ENCODE measurements at regions not wholly inside any gene's neighbourhood (a gene's known extent, or its start where the extent isn't known, plus 50 kb on each side); places are given as distances from the start of the nearest gene placed in this dataset.
A peak's percentile ranks its signal among the peaks of the same experiment; 100 is the strongest.
"Not testable (repeated sequence)": the region's sequence is repeated elsewhere in the genome, so short reads cannot be mapped to it uniquely, and the experiment has no call there.

DNA sequence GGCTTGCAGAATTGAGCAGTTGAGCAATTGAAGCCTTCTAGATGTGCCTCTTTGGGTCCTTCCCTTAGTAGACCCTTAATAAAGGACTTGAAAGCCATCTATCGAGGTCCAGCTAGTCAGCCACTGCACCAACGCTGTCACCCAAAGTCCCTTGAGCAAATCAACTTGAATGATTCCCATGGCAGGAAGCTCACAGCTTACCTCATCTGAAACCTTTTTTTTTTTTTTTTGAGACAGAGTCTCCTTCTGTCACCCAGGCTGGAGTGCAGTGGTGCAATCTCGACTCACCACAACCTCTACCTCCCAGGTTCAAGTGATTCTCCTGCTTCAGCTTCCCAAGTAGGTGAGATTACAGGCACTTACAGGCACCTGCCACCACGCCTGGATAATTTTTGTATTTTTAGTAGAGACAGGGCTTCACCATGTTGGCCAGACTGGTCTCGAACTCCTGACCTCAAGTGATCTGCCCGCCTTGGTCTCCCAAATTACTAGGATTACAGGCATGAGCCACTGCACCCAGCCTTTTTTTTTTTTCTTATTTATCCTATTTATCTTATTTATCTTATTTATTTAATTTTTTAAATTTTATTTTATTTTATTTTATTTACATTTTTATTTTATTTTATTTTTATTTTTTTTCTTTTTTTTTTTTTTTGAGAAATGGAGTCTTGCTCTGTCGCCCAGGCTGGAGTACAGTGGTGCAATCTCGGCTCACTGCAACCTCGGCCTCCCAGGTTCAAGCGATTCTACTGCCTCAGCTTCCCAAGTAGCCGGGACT lies 143.8 kb downstream of the NUFIP1 start:
- DNase-seq = not testable (repeated sequence)

DNA sequence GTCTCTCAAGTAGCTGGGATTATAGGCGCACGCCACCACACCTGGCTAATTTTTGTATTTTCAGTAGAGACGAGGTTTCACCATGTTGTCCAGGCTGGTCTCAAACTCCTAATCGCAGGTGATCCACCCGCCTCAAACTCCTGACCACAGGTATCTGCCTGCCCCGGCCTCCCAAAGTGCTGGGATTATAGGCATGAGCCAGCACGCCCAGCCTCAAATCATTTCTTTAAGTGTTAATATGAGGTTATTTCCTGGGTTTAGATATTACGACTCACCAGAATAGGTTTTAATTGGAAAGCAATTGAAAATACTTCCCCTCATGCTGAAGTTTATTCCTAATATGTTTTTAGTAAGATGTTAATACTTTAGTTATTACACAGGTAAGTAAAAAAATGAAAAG lies 144.5 kb downstream of the NUFIP1 start:
- DNase-seq = no peak

DNA sequence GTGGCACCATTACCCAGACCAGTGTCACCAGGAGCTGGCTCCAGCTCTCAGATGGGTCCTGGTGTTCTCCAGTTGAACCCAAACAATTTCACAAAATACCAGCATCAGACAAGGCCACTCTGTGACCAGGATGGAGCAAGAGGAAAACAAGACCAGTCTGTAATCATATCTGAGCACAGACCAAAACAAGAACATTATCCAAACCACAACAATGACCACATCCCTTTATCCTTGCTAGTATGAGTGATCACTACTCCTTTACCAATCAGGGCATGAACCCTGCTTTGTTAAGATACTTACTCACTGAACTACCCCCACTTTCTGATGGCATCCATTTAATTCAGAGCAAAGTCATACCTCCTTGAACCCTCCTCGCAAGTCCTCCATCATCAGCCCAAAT lies 145.9 kb downstream of the NUFIP1 start:
- no peak for DNase-seq

DNA sequence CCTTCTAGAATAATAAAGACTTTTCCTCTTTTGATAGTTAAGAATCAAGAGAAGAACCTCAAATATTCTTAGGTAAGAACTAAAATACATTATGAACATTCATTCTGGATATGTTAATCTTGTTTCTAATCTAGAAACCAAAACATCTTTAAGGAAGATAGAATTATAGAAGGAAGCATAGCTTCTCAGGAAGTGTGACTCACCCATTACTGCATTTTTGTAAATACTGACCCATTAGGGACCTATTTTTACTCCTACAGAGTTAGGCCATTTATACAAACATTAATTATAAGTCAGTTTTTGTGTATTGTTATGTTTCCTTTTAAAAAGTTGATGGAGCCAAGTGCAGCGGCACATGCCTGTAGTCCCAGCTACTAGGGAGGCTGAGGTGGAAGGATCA lies 147.1 kb downstream of the NUFIP1 start:
- DNase-seq = no peak

DNA sequence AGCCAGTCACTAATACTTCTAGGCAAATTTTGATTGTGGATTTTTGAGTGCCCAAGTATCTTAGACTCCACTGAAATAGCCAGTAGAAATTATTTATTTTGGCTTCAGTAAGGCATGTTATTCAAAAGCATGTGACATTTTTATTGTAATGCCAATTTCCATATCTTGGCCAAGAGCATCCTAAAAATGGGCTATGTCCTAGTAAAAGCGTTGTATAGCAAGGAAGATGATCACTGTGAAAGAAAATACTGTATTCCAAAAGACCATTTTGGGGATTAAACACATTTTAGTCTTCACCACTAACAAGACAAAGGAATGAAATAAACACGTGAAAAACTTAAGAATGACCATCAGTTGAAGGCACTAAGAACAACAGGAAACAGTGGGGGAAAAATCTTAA lies 149.1 kb downstream of the NUFIP1 start:
- DNase-seq = no peak

DNA sequence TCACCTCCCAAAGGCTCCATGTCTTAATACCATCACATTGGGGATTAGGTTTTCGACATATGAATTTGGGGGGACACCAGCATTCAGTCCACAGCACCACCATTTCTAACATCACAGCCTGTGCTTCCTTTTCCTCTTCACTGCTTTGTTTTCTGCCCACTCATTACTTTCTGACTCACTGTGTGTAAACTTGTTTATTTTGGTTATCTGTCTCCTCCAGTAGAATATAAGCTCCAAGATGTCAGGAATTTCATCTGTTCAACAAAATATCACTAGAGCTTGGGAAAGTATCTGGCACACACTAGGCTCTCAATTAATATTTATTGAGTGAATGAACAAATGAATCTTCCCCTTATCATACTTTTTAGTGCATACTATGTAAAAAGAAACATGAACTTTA lies 152.0 kb downstream of the NUFIP1 start:
- peak; percentile 4 for DNase-seq

DNA sequence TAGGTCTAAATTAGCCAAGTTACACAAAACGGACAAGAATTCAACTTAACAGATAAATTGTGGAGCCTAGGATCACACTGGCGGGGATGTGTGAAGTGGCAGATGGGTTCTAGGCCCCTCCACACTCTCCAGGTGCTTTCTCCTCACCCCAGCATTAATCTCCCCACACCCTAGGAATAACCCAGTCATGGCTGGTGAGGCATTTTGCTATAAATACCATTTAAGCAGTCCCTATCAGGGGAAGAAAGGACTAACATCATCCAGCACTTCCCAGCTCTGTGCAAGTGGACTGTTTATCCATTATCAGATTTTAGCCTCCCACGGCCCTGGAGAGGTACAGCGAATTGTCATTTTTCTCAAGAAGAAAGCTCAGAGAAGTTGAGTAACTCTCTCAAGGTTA lies 154.9 kb downstream of the NUFIP1 start:
- no peak for DNase-seq

DNA sequence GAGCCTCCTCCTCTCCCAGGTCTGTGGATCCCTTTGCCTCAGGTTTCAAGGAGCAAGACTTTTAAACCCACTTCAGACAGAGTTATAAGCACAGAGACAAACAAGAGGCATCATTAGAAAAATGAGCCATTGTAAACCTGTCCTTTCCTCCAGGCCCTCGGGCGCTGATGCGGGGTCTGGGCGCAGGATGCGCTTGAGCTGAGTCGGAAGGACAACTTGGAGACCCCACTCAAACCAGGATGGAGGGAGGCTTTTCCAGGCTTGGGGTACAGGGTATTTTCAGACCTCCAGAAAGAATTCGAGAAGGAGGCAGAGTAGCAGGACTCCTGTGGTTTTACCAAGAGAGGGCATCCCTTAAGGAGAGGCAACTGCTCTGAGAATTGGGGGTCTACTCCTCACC lies 155.6 kb downstream of the NUFIP1 start:
- DNase-seq = no peak

DNA sequence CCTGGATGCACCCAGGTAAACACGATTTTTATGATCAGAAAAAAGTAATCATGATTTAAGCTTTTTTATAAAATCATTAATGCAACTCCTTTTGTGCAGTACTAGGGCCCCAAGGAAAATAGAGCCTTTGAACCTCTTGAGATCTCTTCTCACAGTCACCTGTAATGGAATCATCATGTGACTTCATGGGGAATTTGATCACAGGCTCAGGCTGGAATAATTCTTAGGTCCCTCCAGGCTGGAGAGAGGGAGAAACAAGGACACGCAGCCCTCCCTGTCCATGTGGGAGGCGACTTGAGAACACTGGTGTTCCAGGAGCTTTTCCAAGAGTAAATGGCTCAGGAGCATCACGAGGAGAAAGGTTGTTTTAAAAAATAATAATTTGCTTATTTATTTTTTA lies 156.1 kb downstream of the NUFIP1 start:
- no peak for DNase-seq

DNA sequence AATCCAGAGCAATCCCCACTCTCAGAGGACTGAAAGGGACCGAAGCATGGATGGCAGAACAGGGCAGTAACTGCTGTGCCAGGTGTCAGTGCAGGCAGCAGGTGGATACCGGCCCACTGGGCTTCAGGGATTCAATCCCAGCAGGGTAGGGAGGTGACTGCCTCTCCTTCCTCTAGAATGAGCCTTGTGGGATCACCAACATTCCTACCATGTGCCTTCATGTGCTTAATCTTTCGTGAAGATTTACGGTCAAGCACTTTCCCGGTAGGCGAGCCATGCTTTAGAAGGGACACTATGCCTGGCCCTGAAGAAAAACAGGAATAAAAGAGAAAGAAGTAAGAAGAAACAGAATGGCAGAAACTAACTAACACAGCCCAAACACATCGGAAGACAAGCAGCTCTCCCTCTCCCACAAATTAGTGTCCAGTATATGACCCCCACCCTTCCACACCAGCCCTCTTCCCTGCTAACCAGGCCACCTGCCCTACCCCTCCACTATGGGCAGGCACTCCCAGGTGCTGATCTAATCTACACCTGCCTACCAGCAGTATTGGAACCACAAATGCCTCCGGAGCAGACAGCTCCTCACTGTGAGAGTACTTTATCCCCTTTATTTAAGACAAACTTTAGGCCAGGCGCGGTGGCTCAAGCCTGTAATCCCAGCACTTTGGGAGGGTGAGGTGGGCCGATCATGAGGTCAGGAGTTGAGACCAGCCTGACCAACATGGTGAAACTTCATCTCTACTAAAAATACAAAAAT lies 162.5 kb downstream of the NUFIP1 start:
- no peak for DNase-seq

DNA sequence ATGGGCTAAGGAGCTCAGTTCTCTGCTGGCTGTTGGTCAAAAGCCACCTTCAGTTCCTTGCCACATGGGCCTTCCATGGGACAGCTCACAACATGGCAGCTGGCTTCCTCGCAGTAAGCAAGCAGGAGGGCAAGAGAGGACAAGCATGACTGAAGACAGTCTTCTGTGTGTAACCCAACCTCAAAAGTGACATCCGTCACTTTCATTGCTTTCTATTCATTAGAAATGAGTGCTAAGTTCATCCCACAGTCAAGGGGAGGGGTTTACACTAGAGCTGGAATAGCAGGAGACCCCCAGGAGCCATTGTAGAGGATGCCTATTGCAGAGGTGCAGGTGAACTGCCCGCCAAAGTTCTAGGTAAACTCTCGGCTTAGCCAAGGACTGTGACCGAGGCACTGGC lies 163.3 kb downstream of the NUFIP1 start:
- no peak for DNase-seq

DNA sequence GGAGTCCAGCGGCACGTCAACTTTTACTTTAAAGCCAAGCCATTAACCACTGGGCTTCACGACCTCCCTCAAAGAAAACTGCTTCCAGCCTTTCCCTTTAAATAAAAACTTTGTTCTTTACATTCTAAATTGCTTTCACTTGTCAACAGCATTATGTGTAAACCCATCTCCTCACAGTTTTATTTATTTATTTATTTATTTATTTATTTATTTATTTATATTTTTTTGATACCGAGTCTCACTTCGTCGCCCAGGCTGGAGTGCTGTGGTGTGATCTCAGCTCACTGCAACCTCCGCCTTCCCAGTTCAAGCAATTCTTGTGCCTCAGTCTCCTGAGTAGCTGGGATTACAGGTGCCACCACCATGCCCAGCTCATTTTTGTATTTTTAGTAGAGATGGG lies 165.7 kb downstream of the NUFIP1 start:
- not testable (repeated sequence) for DNase-seq

DNA sequence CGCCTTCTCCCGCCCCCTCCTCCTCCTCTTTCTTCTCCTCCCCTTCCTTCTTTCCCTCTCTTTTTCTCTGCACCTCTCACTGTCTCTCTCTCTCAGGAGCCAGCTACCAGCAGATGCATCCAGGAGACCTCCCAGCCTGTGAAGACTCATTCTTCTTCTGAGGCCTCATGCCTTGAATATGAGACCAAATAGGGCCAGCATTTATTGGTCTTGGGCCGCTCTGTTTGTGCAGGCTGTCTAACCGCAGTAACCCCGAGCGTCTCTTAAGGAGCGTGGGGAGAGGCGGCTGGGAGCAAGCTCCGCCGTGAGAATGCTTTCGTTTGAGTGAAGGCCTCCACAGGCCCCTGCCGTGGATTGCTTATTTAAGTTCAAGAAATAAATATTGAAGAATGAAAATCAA lies 167.0 kb downstream of the NUFIP1 start:
- no peak for DNase-seq

DNA sequence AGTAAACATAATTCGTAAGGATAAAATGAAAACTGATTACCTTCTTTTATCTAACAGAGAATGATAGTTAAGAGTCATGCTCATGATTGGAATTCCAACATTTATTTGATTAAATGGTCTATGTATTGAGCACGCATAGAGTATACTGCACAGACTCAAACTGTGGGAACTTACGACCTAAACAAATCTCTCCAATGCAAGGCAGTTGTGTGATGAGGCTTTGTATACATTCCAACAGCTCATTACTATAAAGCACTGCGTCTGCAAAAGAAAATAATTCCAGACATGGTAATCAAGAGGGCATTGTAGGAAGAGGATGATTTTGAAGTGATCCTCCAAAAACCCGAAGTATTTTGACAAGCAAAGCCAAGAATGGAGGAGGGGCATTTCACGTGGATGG lies 169.5 kb downstream of the NUFIP1 start:
- no peak for DNase-seq

DNA sequence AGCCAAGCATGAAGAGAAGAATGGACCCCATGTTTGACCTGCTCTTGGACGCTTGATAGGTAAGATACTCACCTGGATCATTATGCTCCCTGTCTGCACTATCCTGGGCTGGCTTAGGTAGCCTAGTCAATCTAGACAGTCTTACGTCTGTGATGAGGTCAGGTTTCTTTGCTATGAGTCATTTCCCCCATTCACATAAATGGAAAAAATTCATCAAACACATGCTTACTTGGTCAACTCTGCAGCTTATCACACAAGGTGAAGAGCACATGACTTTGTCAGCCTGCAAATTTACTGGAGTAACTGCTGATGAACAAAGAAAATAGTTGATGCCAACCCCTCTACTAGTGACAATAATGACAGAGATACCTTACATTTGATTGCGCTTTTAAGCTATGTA lies 170.0 kb downstream of the NUFIP1 start:
- DNase-seq = peak; percentile 26

DNA sequence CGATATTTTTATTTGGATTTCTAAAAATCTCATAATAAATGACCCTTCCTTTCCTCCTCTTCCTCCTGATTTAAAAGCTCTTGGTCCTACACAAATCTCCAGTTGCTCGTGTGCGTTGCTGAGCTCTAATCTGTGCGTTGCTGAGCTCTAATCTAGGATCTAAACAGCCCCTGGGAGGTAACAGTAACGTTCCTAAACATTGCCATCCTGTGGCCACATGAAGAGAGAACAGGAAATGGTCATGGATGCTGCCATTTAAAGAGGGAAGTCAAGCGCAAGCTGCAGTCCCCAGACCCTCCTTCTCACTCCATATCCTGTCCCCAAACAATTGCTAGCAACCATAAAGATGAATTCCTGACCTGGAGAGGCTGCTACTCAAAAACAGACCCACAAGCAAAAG lies 170.8 kb downstream of the NUFIP1 start:
- no peak for DNase-seq

DNA sequence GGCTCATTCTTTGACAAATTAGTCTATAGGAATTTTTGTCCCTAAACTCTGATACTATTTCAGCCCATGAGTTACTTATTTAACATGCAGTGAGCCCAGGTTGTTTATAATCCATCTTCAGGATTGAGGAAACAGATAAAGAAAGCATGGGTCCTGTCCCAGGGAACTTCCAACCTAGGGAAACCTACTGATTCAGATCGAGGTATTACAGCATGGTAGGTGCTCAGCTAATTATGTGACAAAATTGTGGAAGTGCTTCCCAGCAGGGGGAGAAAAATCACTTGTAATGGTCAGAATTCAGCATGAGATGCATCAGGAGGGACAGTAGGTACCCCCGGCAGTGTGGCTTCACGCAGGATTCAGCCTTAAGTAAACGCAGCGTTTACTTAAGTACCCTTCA lies 171.3 kb downstream of the NUFIP1 start:
- no peak for DNase-seq

DNA sequence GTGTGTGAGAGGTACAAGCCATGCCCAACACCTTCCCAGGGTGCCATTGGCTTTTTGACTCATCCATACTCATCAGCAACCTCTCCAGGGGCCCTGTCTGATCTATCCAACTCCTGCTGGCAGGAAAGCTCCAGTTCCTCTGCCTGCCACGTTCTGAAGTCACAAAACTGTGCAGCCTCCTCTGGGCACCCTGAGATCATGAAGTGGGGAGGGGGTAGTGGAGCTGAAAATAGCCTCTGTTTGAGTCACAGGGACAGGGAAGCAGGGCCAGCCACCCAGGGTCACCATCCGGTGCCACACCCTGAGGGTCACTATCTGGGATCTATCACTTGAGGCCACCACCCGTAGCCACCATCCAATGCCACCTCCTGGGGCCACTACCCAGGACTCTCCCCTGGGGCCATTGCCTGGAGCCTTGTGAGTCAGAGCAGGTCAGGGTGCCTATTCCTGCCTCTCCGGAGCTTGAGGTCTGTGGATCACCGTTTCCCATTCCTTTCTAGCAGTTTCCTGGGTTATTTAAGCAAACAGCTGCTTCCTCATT lies 172.1 kb downstream of the NUFIP1 start:
- DNase-seq = no peak

DNA sequence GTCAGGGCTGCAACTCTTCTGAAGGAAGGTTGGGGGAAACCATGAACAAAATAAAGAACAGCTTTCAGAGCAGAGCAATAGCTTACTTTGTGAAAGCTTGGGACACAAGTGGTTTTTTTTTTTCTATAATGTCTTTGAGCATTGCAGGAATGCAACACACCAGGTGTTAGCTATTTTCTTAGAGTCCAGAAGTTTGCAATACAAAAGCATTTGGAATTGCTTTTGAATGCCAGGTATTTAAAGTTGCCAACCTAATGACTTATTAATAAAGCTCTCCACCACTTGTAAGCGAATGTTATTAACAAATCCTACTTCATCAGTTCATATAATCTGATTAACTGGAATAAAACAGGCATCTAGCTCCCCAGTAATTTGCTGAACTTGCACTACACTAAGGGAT lies 172.6 kb downstream of the NUFIP1 start:
- DNase-seq = no peak

DNA sequence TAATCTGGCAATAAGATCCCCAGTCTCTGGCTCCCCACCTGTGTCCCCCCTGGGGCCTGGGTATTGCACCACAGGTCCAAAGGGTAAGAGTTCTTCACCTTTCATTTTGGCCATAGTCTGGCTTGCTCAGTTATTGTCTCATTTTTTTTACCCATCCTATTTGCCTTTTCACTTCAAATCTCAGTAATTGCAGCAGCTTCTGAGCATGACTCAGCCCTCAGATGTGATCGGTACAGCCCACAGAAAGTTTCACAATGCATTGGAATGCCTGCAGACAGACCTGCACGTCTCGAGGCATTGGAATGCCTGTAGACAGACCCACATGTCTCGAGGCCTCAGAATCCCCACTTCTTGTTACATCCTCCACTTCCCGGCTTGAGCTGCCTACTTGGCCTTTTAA lies 173.6 kb downstream of the NUFIP1 start:
- peak; percentile 84 for DNase-seq

DNA sequence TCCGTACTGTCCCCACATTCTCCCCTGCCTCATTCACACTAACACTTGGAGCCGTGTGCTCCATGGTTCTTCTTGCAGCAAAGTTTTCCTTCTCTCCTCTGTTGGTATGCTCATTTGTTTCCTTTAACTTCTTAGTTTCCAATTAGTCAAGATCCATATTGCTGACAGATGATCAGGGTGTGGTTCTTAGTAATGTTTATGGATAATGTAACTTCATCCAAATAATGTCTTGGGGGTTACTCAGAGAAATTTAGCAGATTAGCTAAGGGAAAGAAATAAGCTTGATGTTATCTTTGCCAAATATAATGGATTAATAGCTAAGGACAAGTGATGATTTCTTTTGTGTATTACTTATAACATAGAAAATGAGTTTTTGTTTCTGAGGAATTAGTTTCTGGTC lies 174.4 kb downstream of the NUFIP1 start:
- DNase-seq = no peak

DNA sequence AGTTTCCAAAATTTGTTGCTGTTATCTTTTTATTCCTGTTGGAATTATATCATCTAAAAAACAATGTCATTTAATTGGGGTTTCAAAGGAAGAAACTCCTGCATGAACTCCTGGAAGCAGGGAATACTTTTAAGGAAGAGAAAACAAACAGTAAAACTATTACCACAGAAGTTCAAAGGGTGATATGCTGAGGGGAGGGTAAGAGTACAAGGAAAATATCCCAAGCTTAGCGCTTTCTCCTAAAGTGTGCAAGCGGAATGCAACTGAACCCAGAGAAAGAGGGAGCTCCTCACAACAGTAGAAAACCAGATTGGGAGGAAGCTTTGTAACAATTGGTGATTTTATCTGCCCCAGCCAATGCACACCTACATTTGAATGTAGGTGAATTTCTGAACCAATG lies 175.1 kb downstream of the NUFIP1 start:
- no peak for DNase-seq

DNA sequence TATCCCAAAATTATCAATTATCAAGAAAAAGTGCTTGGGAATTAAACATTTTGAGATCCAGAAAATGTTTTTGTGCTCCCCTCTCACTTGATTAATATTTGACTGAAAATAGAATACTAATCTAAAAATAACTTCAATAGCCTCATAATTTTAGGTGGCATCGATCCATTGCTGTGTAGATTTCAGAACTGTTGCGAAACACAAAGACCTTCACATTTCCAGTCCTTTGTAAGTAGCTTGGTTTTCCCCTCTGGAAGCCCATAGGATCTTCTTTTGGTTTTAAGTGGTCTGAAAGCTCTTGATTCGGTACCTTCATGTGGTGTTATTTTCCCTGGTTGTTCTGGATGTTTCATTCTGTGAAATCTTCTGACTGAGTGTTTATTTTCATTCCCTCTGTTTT lies 176.5 kb downstream of the NUFIP1 start:
- DNase-seq = no peak

DNA sequence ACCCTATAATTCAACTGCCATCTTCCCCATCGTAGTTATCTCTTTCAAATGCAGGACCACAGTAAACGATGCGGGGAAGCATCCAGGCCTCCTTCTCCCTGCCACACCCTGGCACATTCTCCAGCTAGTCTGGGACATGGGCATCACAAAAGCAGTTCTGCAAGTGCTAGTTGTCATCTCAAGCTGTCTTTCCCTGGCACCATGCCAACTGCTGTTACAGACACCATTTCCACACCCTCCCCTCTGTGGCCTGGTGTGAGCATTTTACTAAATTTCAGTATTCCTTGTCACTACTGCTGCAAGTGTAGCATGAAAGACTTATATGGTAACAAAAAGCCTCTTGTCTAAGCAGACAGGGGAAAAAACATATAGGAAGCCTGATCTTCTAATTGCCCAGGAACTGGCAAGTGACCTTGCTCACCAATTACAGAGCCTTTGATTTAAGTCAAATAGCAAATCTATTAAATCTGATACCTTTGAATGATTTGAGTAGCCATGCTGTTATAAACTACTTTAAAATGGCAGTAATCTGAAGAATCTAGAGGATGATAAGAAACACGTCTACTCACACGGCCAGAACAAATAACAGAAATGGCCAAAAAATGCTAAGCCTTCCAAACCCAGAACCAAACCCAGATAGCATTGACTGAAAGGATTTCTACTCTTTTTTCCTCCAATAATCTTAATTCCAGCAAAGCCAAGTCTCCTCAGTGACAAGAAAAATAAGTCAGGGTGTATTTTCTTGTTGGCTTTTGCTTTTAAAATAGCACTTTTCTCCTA lies 179.0 kb downstream of the NUFIP1 start:
- DNase-seq = no peak
